IMR-90 (cell line): ENCODE measurements at regions not wholly inside any gene's neighbourhood (a gene's known extent, or its start where the extent isn't known, plus 50 kb on each side); places are given as distances from the start of the nearest gene placed in this dataset.
"Not testable (repeated sequence)": the region's sequence is repeated elsewhere in the genome, so short reads cannot be mapped to it uniquely, and the experiment has no call there.

Source experiments
- ATAC-seq: fragments of 200-7000 bp; cut with Tn5 transposase; 2 replicates; pipeline ENCODE4 v1.9.1; 2020; ENCODE audit warnings: low read depth, mild to moderate bottlenecking, moderate library complexity
- BruUV-seq: library from RNA; stranded (reverse); fragments of 400-500 nt; replicated peaks from 2 replicates; lab custom pipeline; 2021; lab: Mats Ljungman, UMichigan
- CTCF ChIA-PET: fragments of 300-600 bp; formaldehyde crosslinking; extraction: SDS; loops from one replicate; lab custom pipeline; 2021; ENCODE audit warnings: antibody characterized with exemption; lab: Yijun Ruan, JAX
- POLR2A ChIA-PET: fragments of 300-600 bp; sonication (Branson Sonifier 250); formaldehyde crosslinking; loops from one replicate; lab custom pipeline; 2022; ENCODE audit warnings: antibody characterized with exemption; ENCODE audit not compliant: unreplicated experiment; lab: Charles Lee
- DNase-seq: peaks from one replicate; pipeline ENCODE4 v3.0.0; 2013
- H2AFZ ChIP-seq: replicated peaks from 2 replicates; pipeline ENCODE3; 2013; ENCODE audit warnings: low read length, mild to moderate bottlenecking; ENCODE audit not compliant: poor library complexity
- H2AK5ac ChIP-seq: 2 replicates; pipeline ENCODE4 v1.6.1; 2013; ENCODE audit warnings: low read depth, low read length, inconsistent platforms
- H2AK9ac ChIP-seq: replicated peaks from 2 replicates; pipeline ENCODE3; 2013; ENCODE audit warnings: mild to moderate bottlenecking, low read depth, low read length, moderate library complexity; ENCODE audit not compliant: poor library complexity
- H2BK120ac ChIP-seq: 2 replicates; pipeline ENCODE4 v1.6.1; 2013; ENCODE audit warnings: low read depth, low read length, inconsistent platforms
- H2BK15ac ChIP-seq: 3 replicates; pipeline ENCODE4 v1.6.1; 2013; ENCODE audit warnings: low read depth, low read length, inconsistent platforms
- H2BK20ac ChIP-seq: 2 replicates; pipeline ENCODE4 v1.6.1; 2013; ENCODE audit warnings: low read depth, mild to moderate bottlenecking, inconsistent platforms, low read length, moderate library complexity
- H2BK5ac ChIP-seq: 2 replicates; pipeline ENCODE4 v1.6.1; 2013; ENCODE audit warnings: mild to moderate bottlenecking, low read depth, low read length, inconsistent platforms; ENCODE audit not compliant: poor library complexity, severe bottlenecking
- H3K14ac ChIP-seq: replicated peaks from 2 replicates; pipeline ENCODE4 v1.6.1; 2013; ENCODE audit warnings: low read depth, low read length, inconsistent platforms
- H3K18ac ChIP-seq: 2 replicates; pipeline ENCODE4 v1.6.1; 2013; ENCODE audit warnings: low read depth, low read length, control low read depth
- H3K23ac ChIP-seq: 2 replicates; pipeline ENCODE4 v1.6.1; 2013; ENCODE audit warnings: low read depth, low read length, inconsistent platforms
- H3K27ac ChIP-seq: 2 replicates; pipeline ENCODE4 v1.5.1; 2013; ENCODE audit warnings: mild to moderate bottlenecking, control low read depth, low read length; ENCODE audit not compliant: insufficient read depth
- H3K27me3 ChIP-seq: 2 replicates; pipeline ENCODE4 v1.6.1; 2013; ENCODE audit warnings: low read length; ENCODE audit not compliant: control insufficient read depth, insufficient read depth
- H3K36me3 ChIP-seq: 2 replicates; pipeline ENCODE4 v1.6.1; 2013; ENCODE audit warnings: low read length, mixed read lengths; ENCODE audit not compliant: control insufficient read depth, insufficient read depth
- H3K4ac ChIP-seq: 2 replicates; pipeline ENCODE4 v1.6.1; 2013; ENCODE audit warnings: low read depth, low read length, inconsistent platforms
- H3K4me1 ChIP-seq: 2 replicates; pipeline ENCODE4 v1.6.1; 2013; ENCODE audit warnings: low read length, mixed read lengths; ENCODE audit not compliant: control insufficient read depth, insufficient read depth
- H3K4me2 ChIP-seq: 2 replicates; pipeline ENCODE4 v1.6.1; 2013; ENCODE audit warnings: low read depth, mild to moderate bottlenecking, control low read depth, low read length, moderate library complexity
- H3K4me3 ChIP-seq: 2 replicates; pipeline ENCODE4 v1.5.1; 2013; ENCODE audit warnings: low read depth, mild to moderate bottlenecking, control low read depth, low read length, moderate library complexity; ENCODE audit not compliant: insufficient read depth
- H3K56ac ChIP-seq: 2 replicates; pipeline ENCODE4 v1.6.1; 2013; ENCODE audit warnings: low read length, inconsistent platforms; ENCODE audit not compliant: insufficient read depth; ENCODE audit errors: extremely low read depth
- H3K79me1 ChIP-seq, 2 experiments: 2 replicates each; pipeline ENCODE4 v1.6.1; 2013; ENCODE audit warnings: low read length in 2 of 2, inconsistent platforms in 1 of 2, low read depth in 1 of 2
- H3K9ac ChIP-seq: 2 replicates; pipeline ENCODE4 v1.6.1; 2013; ENCODE audit warnings: low read depth, low read length, control low read depth
- H3K9me1 ChIP-seq: 2 replicates; pipeline ENCODE4 v1.6.1; 2013; ENCODE audit warnings: low read length, inconsistent platforms; ENCODE audit not compliant: insufficient read depth
- H3K9me3 ChIP-seq: 2 replicates; pipeline ENCODE4 v1.6.1; 2013; ENCODE audit warnings: low read length; ENCODE audit not compliant: control insufficient read depth, insufficient read depth
- H4K20me1 ChIP-seq: 2 replicates; pipeline ENCODE4 v1.6.1; 2013; ENCODE audit warnings: low read length, inconsistent platforms; ENCODE audit not compliant: insufficient read depth
- H4K5ac ChIP-seq: 2 replicates; pipeline ENCODE4 v1.6.1; 2013; ENCODE audit warnings: mild to moderate bottlenecking, low read depth, low read length, control low read depth
- H4K8ac ChIP-seq, 2 experiments: 2 replicates each; pipeline ENCODE4 v1.6.1; 2013; ENCODE audit warnings: low read depth in 2 of 2, low read length in 2 of 2, control low read depth in 1 of 2, inconsistent platforms in 1 of 2
- H4K91ac ChIP-seq: 2 replicates; pipeline ENCODE4 v1.6.1; 2013; ENCODE audit warnings: low read depth, low read length, inconsistent platforms; ENCODE audit not compliant: insufficient read depth
- WGBS, 2 experiments: methylation state at CpG; one replicate each; pipeline versions ENCODE4 v1.1.5 to v1.1.7; 2013; ENCODE audit warnings: missing lambda C conversion rate in 2 of 2; ENCODE audit not compliant: insufficient read length in 1 of 2; ENCODE audit errors: extremely low coverage in 2 of 2; 5-methylcytosine and 5-hydroxymethylcytosine counted together
- dilution Hi-C: fragments of 300-500 bp; cut with HindIII; formaldehyde crosslinking; loops from one replicate; pipeline ENCODE4 v1.14.3; 2018; ENCODE audit warnings: low sequenced_read_pairs; ENCODE audit not compliant: unreplicated experiment
- in situ Hi-C: fragments of 300-500 bp; cut with MboI; formaldehyde crosslinking; loops from 3 replicates; pipeline ENCODE4 v1.14.3; 2019; ENCODE audit warnings: low sequenced_read_pairs, inconsistent platforms, mixed read lengths
- intact Hi-C: fragments of 100-400 bp; cut with micrococcal nuclease; formaldehyde crosslinking; loops from 2 replicates; pipeline ENCODE4 v1.10.0; 2022

DNA sequence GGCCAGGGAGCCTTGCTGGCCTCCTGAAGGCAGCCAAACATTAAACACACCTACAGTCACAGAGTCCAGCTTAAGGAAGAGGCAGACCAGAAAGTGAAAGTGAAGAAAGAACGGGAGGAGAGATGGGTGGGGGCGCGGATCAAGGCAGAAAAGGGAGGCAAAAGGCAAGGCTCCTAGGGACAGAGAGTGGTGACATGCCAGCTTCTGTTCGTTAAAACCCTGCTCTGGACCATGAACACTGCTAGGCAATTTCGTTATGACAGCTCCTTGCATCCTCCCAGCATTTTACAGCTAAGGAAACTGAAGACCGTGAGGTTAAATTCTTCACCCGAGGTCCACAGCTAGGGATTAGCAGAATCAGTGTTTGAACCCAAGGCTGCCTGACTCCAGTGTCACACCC is 51.7 kb upstream of the SMURF2 start:
- DNase-seq, H3K27ac ChIP-seq, dilution Hi-C loops, H3K27me3 ChIP-seq, POLR2A ChIA-PET, H3K36me3 ChIP-seq, in situ Hi-C loops, ATAC-seq, H2AFZ ChIP-seq, intact Hi-C loops, BruUV-seq, H3K4me3 ChIP-seq, H3K9me3 ChIP-seq, CTCF ChIA-PET, H4K20me1 ChIP-seq: not testable (repeated sequence)
- Histone ChIP-seq H2BK5ac (peak overlapping the region; percentile 67), H2BK120ac (peak overlapping the region; percentile 96), H2BK15ac (peak overlapping the region; percentile 54; the same call in 2 of the 3 replicates), H3K14ac (peak overlapping the region; percentile 68), H3K18ac (peak overlapping the region; percentile 85), H3K4me2 (peak overlapping the region; percentile 31), H3K23ac (peak overlapping the region; percentile 87; the same call in 1 of the 2 replicates), H2AK5ac (peak overlapping the region; percentile 79), H4K5ac (peak overlapping the region; percentile 84), H3K4ac (peak overlapping the region; percentile 95), H4K8ac (peak overlapping the region; percentile 52 to 96; a peak in 3 of 4 replicates), H3K9me1 (peaks cover 31% of the 10 kb centered on the region), H3K56ac (peak overlapping the region; percentile 35; the same call in 1 of the 2 replicates), H2BK20ac (peak overlapping the region; percentile 73), H3K79me1 (peaks cover 8 to 44% of the 10 kb centered on the region in 2 experiments), H2AK9ac (peak overlapping the region; percentile 61), H3K9ac (0 out of 2 replicates have a peak overlapping the region, but pooled peaks have one; percentile 33), H4K91ac (peak overlapping the region; percentile 86), H3K4me1 (peaks cover 22% of the 10 kb centered on the region)
- WGBS, 2 experiments, result 89% methylated on average over 3 of the region's 7 CpGs; no CpG with 5 or more reads in 1 of the 2 experiments

DNA sequence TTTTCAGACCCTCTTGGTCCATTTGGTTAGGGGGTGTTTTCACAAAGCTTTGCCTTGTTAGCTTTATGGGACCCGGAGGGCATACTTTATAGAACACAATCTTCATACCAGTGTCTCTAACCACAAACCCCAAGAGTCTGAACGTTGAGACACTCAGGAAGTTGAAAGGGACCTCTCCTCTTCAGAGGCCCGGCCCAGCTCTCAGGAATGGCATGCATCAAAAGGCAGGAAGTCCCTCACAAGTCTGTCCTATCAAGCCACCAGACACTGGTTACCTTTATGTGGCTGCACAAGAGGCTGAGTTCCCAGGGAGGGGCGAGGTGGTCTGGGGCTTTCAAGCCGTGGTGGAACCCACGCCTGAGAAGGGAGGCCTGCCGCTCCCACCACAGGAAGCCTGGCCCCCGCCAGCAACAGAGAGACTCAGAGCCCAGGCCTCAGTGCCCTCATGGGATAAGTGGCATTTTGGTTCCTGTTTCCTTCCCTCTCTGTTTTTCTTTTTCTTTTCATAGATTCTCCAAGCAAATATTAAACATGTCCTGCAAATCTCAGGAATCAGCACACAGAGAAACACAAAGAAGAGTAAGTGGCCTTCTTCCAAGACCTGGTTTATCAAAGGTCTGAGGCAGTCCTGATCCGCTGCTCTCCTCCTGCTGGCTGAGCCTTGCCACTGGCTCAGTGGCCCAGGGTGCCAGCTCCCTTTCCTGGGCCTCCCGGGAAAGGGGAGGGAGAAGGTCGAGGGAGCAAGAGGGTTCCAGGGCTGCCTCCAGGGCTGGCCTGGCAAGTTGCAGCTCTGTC is 50.6 kb upstream of the SMURF2 start:
- in situ Hi-C loops, H3K4me2 ChIP-seq: not testable (repeated sequence)

More for the DNA sequence above, 50.6 kb upstream of the SMURF2 start:
- H3K56ac ChIP-seq, result peak overlapping the region; percentile 69; the same call in 1 of the 2 replicates
- H3K9ac ChIP-seq, H3K27me3 ChIP-seq, H3K36me3 ChIP-seq, dilution Hi-C loops, POLR2A ChIA-PET, DNase-seq, H4K20me1 ChIP-seq, intact Hi-C loops, H3K9me3 ChIP-seq, H3K4me3 ChIP-seq, H2AK9ac ChIP-seq, BruUV-seq: not testable (repeated sequence)
- H4K5ac ChIP-seq, result peak overlapping the region; percentile 78
- ATAC-seq, result peak; percentile 9
- H3K79me1 ChIP-seq, result peaks cover 8 to 44% of the 10 kb centered on the region in 2 experiments
- peak overlapping the region; percentile 78 for H2BK5ac ChIP-seq
- peak overlapping the region; percentile 85 for H3K23ac ChIP-seq
- H3K9me1 ChIP-seq, result peaks cover 34% of the 10 kb centered on the region
- CTCF ChIA-PET, result interaction anchor here (0.6 kb wide), 2 partner anchors 52 to 162 kb away, joined by 3 read pairs; no protein-coding TSS in a partner anchor
- H3K14ac ChIP-seq, result peak overlapping the region; percentile 96
- H4K8ac ChIP-seq, result peak overlapping the region; percentile 69 to 89; a peak in 3 of 4 replicates
- peak overlapping the region; percentile 96 for H2BK120ac ChIP-seq
- H2AFZ ChIP-seq, result peak overlapping the region; percentile 67
- WGBS, 2 experiments, result 100% methylated on average over 2 of the region's 11 CpGs; no CpG with 5 or more reads in 1 of the 2 experiments
- H3K18ac ChIP-seq, result peak overlapping the region; percentile 62
- H2BK15ac ChIP-seq, result peak overlapping the region; percentile 98; the same call in 2 of the 3 replicates
- H3K4me1 ChIP-seq, result peaks cover 26% of the 10 kb centered on the region
- H3K4ac ChIP-seq, result peak overlapping the region; percentile 96
- peak overlapping the region; percentile 95 for H4K91ac ChIP-seq
- H2BK20ac ChIP-seq, result peak overlapping the region; percentile 93
- H3K27ac ChIP-seq, result peak overlapping the region; percentile 48
- H2AK5ac ChIP-seq, result peak overlapping the region; percentile 98
